HCT116 (cell line): ENCODE measurements at regions not wholly inside any gene's neighbourhood (a gene's known extent, or its start where the extent isn't known, plus 50 kb on each side); places are given as distances from the start of the nearest gene placed in this dataset.
A peak's percentile ranks its signal among the peaks of the same experiment; 100 is the strongest.

ENCODE experiments used
- ATAC-seq: fragments of 200-7000 bp; cut with Tn5 transposase; 2 replicates; pipeline ENCODE4 v1.9.1; 2020; ENCODE audit warnings: mild to moderate bottlenecking, moderate library complexity
- BruUV-seq: library from RNA; stranded (reverse); fragments of 400-500 nt; replicated peaks from 2 replicates; lab custom pipeline; 2021; lab: Mats Ljungman, UMichigan
- CTCF ChIA-PET: fragments of 300-600 bp; sonication (Branson Sonifier 250); formaldehyde crosslinking; loops from one replicate; lab custom pipeline; 2021; ENCODE audit warnings: antibody characterized with exemption; lab: Charles Lee
- POLR2A ChIA-PET: fragments of 300-600, 350-600 bp; sonication (Branson Sonifier 250); formaldehyde crosslinking; loops from one replicate; lab custom pipeline; 2021; ENCODE audit warnings: antibody characterized with exemption; lab: Charles Lee
- RAD21 ChIA-PET, 2 experiments: fragments of 300-600 bp; sonication (Branson Sonifier 250); formaldehyde crosslinking; loops; one replicate each; lab custom pipeline; 2023; ENCODE audit warnings: low total read pairs in 2 of 2; ENCODE audit not compliant: uncharacterized antibody in 2 of 2, unreplicated experiment in 2 of 2, low non-redundant PET in 1 of 2; lab: Charles Lee
- DNase-seq: peaks from one replicate; pipeline ENCODE4 v3.0.0-alpha.2; 2010; ENCODE audit warnings: low read depth, low spot score
- H2AFZ ChIP-seq: fragments of 200-600 bp; shearing (Covaris generic), sonication (generic); 2 replicates; pipeline ENCODE4 v1.6.1; 2017; ENCODE audit warnings: low read depth, mixed run types, mixed read lengths, antibody characterized with exemption, low read length; ENCODE audit not compliant: poor library complexity, severe bottlenecking
- H3K27ac ChIP-seq: 2 replicates; pipeline ENCODE4 v1.5.1; 2012; ENCODE audit warnings: low read depth, low read length
- H3K27me3 ChIP-seq: fragments of 200-600 bp; sonication (generic); 2 replicates; pipeline ENCODE4 v1.6.1; 2016; ENCODE audit warnings: mixed run types, low read length, mixed read lengths; ENCODE audit not compliant: insufficient read depth
- H3K36me3 ChIP-seq, 2 experiments: fragments of 200-500 bp in 1 of 2; fragments of 200-600 bp in 1 of 2; sonication (Bioruptor generic) in 1 of 2; sonication (generic) in 1 of 2; 2 replicates each; pipeline versions ENCODE4 v1.5.1 to v1.6.1; 2014 to 2016; ENCODE audit warnings: low read length in 2 of 2, inconsistent platforms in 1 of 2, mixed read lengths in 1 of 2, mixed run types in 1 of 2; ENCODE audit not compliant: insufficient read depth in 2 of 2, control insufficient read depth in 1 of 2
- H3K4me1 ChIP-seq, 2 experiments: fragments of 200-600 bp in 1 of 2; sonication (generic) in 1 of 2; 2 replicates each; pipeline versions ENCODE4 v1.5.1 to v1.6.1; 2012 to 2017; ENCODE audit warnings: low read length in 2 of 2, inconsistent platforms in 1 of 2, mild to moderate bottlenecking in 1 of 2, mixed read lengths in 1 of 2, mixed run types in 1 of 2, moderate library complexity in 1 of 2; ENCODE audit not compliant: insufficient read depth in 2 of 2, control insufficient read depth in 1 of 2
- H3K4me2 ChIP-seq: fragments of 200-600 bp; sonication (generic); 2 replicates; pipeline ENCODE4 v1.6.1; 2017; ENCODE audit warnings: mixed run types, low read length, mixed read lengths
- H3K4me3 ChIP-seq, 2 experiments: fragments of 200-600 bp in 1 of 2; sonication (generic) in 1 of 2; replicated peaks in 1 of 2; 2 replicates each; pipeline ENCODE4 v1.5.1; 2011 to 2016; ENCODE audit warnings: low read length in 2 of 2, control low read depth in 1 of 2, low read depth in 1 of 2, mild to moderate bottlenecking in 1 of 2, mixed read lengths in 1 of 2, mixed run types in 1 of 2
- H3K79me2 ChIP-seq: fragments of 200-600 bp; sonication (generic); 2 replicates; pipeline ENCODE4 v1.6.1; 2017; ENCODE audit warnings: mild to moderate bottlenecking, mixed run types, low read length, moderate library complexity, mixed read lengths; ENCODE audit not compliant: insufficient read depth
- H3K9ac ChIP-seq: fragments of 200-600 bp; sonication (generic); 2 replicates; pipeline ENCODE4 v1.6.1; 2016; ENCODE audit warnings: low read length, mixed read lengths
- H3K9me2 ChIP-seq: fragments of 200-600 bp; sonication (generic), shearing (Covaris generic); 2 replicates; pipeline ENCODE4 v1.6.1; 2017; ENCODE audit warnings: mixed run types, mild to moderate bottlenecking, moderate library complexity; ENCODE audit not compliant: insufficient read depth
- H3K9me3 ChIP-seq, 2 experiments: fragments of 200-500 bp in 1 of 2; fragments of 200-600 bp in 1 of 2; sonication (Bioruptor generic) in 1 of 2; sonication (generic) in 1 of 2; 2 replicates each; pipeline ENCODE4 v1.6.1; 2014 to 2017; ENCODE audit warnings: low read length in 2 of 2, mixed read lengths in 2 of 2, inconsistent platforms in 1 of 2, low read depth in 1 of 2, mild to moderate bottlenecking in 1 of 2, mixed run types in 1 of 2, moderate library complexity in 1 of 2; ENCODE audit not compliant: control insufficient read depth in 1 of 2, insufficient read depth in 1 of 2
- H4K20me1 ChIP-seq: fragments of 200-600 bp; sonication (generic), shearing (Covaris generic); 2 replicates; pipeline ENCODE4 v1.6.1; 2017; ENCODE audit warnings: mixed run types, mild to moderate bottlenecking, moderate library complexity; ENCODE audit not compliant: insufficient read depth
- CBX3 ChIP-seq: IDR thresholded peaks from 2 replicates; pipeline ENCODE4 v1.6.1; 2012; ENCODE audit warnings: low read depth
- EGR1 ChIP-seq: IDR thresholded peaks from 2 replicates; pipeline ENCODE4 v1.6.1; 2012; ENCODE audit warnings: low read depth
- EZH2phosphoT487 ChIP-seq: fragments of 200-600 bp; IDR thresholded peaks from 2 replicates; pipeline ENCODE4 v1.6.1; 2018; ENCODE audit warnings: antibody characterized with exemption, borderline replicate concordance
- FOSL1 ChIP-seq: IDR thresholded peaks from 2 replicates; pipeline ENCODE4 v1.6.1; 2012; ENCODE audit warnings: low read depth
- POLR2A ChIP-seq: IDR thresholded peaks from 2 replicates; pipeline ENCODE4 v1.7.0; 2011; ENCODE audit warnings: borderline replicate concordance; ENCODE audit not compliant: insufficient read depth, insufficient read length; ENCODE audit errors: extremely low read depth
- POLR2AphosphoS5 ChIP-seq: IDR thresholded peaks from 2 replicates; pipeline ENCODE4 v1.6.1; 2011; ENCODE audit warnings: mild to moderate bottlenecking, low read depth, low read length, moderate library complexity
- RAD21 ChIP-seq: IDR thresholded peaks from 2 replicates; pipeline ENCODE4 v1.6.1; 2012; ENCODE audit warnings: low read depth, mild to moderate bottlenecking
- SIN3A ChIP-seq: IDR thresholded peaks from 2 replicates; pipeline ENCODE4 v1.6.1; 2012; ENCODE audit warnings: low read depth
- SRF ChIP-seq: IDR thresholded peaks from 2 replicates; pipeline ENCODE4 v1.6.1; 2012; ENCODE audit warnings: low read depth
- TCF7L2 ChIP-seq: IDR thresholded peaks from 2 replicates; pipeline ENCODE4 v1.7.0; 2011; ENCODE audit warnings: borderline replicate concordance, inconsistent platforms; ENCODE audit not compliant: insufficient read depth, insufficient read length; ENCODE audit errors: extremely low read depth
- YY1 ChIP-seq: IDR thresholded peaks from 2 replicates; pipeline ENCODE4 v1.6.1; 2011; ENCODE audit warnings: low read length, low read depth, moderate library complexity, mild to moderate bottlenecking; ENCODE audit not compliant: insufficient replicate concordance; ENCODE audit errors: extremely low read depth
- intact Hi-C: fragments of 100-400 bp; cut with micrococcal nuclease; formaldehyde crosslinking; loops from 2 replicates; pipeline ENCODE4 v1.10.0; 2022
- TF ChIP-seq, protein P1 (sequence below): IDR thresholded peaks from 2 replicates; pipeline ENCODE4 v1.6.1; 2012
- TF ChIP-seq, protein P2 (sequence below): IDR thresholded peaks from 2 replicates; pipeline ENCODE4 v1.6.1; 2012

DNA sequence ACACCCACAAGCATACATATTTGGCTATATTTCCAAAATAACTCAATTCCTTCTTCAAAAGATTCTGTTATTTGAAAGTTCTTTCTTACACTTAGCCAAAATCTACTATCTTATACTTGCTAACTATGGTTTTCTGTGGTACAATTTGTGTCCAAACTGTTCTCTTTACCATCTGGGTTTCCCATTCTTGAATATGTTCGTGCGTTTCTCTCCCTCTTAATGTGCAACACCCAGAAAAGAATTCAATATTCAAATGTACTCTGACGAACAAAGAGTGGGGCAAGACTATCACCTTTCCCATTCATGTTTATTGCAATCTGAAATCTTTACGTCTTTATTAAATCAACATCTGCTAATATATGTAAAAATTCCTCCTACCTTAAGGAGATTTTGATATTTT, 912.7 kb downstream of the FAT4 start:
- Histone ChIP-seq H3K27ac (no peak overlapping the region), H3K9me2 (no peaks in the 10 kb centered on the region), H3K9me3 (no peaks in the 10 kb centered on the region), H4K20me1 (no peaks in the 10 kb centered on the region), H3K9ac (no peak overlapping the region), H3K4me3 (no peak overlapping the region), H3K79me2 (no peaks in the 10 kb centered on the region), H3K27me3 (no peaks in the 10 kb centered on the region), H3K4me2 (no peak overlapping the region), H3K4me1 (no peaks in the 10 kb centered on the region), H2AFZ (peak overlapping the region; percentile 12), H3K36me3 (no peaks in the 10 kb centered on the region)
- CTCF ChIA-PET: no interaction called here
- no TSS peak for BruUV-seq
- ATAC-seq: no peak
- intact Hi-C loops: no loop called here
- RAD21 ChIA-PET: no interaction called here
- POLR2A ChIA-PET: no interaction called here
- no peak for DNase-seq
- TF ChIP-seq POLR2AphosphoS5: no peak
- TF ChIP-seq, protein P1, sequence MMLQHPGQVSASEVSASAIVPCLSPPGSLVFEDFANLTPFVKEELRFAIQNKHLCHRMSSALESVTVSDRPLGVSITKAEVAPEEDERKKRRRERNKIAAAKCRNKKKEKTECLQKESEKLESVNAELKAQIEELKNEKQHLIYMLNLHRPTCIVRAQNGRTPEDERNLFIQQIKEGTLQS: no peak
- TF ChIP-seq YY1: no peak
- TF ChIP-seq, protein P2, sequence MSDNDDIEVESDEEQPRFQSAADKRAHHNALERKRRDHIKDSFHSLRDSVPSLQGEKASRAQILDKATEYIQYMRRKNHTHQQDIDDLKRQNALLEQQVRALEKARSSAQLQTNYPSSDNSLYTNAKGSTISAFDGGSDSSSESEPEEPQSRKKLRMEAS: no peak
- no peak for TF ChIP-seq POLR2A
- no peak for TF ChIP-seq EZH2phosphoT487
- no peak for TF ChIP-seq SIN3A
- TF ChIP-seq TCF7L2: no peak
- TF ChIP-seq FOSL1: no peak

DNA sequence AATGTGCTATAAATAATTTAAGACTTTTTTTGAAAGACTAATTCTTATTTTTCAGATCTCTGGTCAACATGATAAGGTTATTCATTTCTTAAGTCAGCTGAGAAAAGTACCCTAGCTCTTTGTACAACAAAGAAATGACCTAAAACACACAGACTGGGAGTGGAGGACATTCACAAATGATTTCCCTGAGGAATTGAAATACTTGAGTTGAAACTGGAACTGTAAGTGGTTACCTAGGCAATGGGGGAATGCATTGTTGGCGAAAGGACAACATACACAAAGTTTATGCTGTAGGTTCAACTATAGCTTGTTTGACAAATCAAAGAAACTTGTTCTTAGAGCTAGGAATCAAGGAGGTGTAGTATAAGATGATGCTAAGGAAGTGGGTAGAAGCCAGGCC, 915.5 kb downstream of the FAT4 start:
- Histone ChIP-seq H3K79me2 (no peaks in the 10 kb centered on the region), H3K27ac (no peak overlapping the region), H2AFZ (no peak overlapping the region), H3K36me3 (no peaks in the 10 kb centered on the region), H3K9me3 (no peaks in the 10 kb centered on the region), H3K4me1 (no peaks in the 10 kb centered on the region), H3K4me2 (no peak overlapping the region), H3K9ac (no peak overlapping the region), H3K9me2 (no peaks in the 10 kb centered on the region), H3K27me3 (no peaks in the 10 kb centered on the region), H3K4me3 (no peak overlapping the region), H4K20me1 (no peaks in the 10 kb centered on the region)
- POLR2A ChIA-PET: no interaction called here
- CTCF ChIA-PET: no interaction called here
- ATAC-seq: no peak
- BruUV-seq: no TSS peak
- TF ChIP-seq EGR1 (no peak), CBX3 (no peak), SRF (no peak), RAD21 (no peak)
- RAD21 ChIA-PET: no interaction called here
- DNase-seq: no peak
- intact Hi-C loops: no loop called here
